Large intestine (tissue), 3 donors: ENCODE measurements at regions not wholly inside any gene's neighbourhood (a gene's known extent, or its start where the extent isn't known, plus 50 kb on each side); places are given as distances from the start of the nearest gene placed in this dataset.

ENCODE experiments used
- DNase-seq, 2 donors: peaks; one replicate each; pipeline versions ENCODE4 v3.0.0 to v3.0.0-alpha.2; 2013
- H3K27ac ChIP-seq: one replicate; pipeline ENCODE4 v1.5.1; 2013; ENCODE audit warnings: low read length
- H3K27me3 ChIP-seq: 2 replicates; pipeline ENCODE4 v1.6.1; 2013; ENCODE audit warnings: low read length; ENCODE audit not compliant: control insufficient read depth, insufficient read depth
- H3K36me3 ChIP-seq: 2 replicates; pipeline ENCODE4 v1.6.1; 2013; ENCODE audit warnings: low read length; ENCODE audit not compliant: control insufficient read depth, insufficient read depth
- H3K4me1 ChIP-seq: one replicate; pipeline ENCODE4 v1.6.1; 2013; ENCODE audit warnings: low read length; ENCODE audit not compliant: control insufficient read depth, insufficient read depth
- H3K4me3 ChIP-seq: one replicate; pipeline ENCODE4 v1.5.1; 2013; ENCODE audit warnings: low read length
- H3K9me3 ChIP-seq: one replicate; pipeline ENCODE4 v1.6.1; 2013; ENCODE audit warnings: mild to moderate bottlenecking, low read depth, low read length, moderate library complexity; ENCODE audit not compliant: control insufficient read depth
- WGBS: methylation state at CpG from one replicate; pipeline ENCODE4 v1.1.5; 2013; ENCODE audit warnings: low lambda C conversion rate; ENCODE audit not compliant: insufficient coverage; 5-methylcytosine and 5-hydroxymethylcytosine counted together

DNA sequence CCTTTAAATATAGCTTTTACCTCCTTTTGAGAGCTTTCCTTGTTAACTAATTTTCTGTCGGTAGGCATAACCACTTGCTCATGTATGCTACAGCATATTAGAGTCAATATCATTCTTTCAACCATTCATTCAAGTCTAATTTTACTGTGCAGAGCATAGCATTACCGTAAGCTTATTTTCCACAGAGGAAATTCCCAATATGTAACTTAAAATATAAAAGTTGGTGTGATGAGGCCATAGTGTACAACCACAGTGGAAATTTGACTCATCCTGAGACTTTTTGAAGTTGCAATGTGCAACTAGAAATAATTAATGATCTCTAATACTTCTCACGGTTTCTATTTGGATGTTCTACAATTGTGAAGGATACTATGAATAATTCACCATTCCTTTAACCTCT is 80.6 kb upstream of the KLF6 start:
- Histone ChIP-seq H3K27ac (no peak overlapping the region), H3K36me3 (no peaks in the 10 kb centered on the region), H3K4me3 (no peak overlapping the region), H3K4me1 (peaks cover 25% of the 10 kb centered on the region), H3K27me3 (no peaks in the 10 kb centered on the region), H3K9me3 (no peaks in the 10 kb centered on the region)
- WGBS: 100% methylated on average over 3 of the region's 3 CpGs
- no peak for DNase-seq

DNA sequence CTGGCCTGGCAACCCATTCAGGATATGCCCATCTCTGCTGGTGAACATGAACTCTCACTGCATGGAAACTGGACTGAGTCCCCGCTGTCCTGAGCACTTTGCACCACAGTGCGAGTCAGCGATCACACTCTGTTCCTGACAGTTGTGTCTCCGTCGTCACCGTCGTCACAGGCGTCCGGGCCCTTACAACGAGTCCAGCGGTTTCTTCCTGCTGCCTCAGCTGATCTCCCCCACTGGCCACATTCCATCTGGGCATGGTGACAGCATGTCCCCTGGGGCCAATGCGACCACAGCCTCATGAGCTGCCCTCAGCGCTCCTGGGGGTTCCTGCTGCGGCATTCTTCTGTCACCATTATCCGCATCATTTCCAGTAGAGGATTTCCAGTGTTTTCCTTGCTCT is 76.8 kb upstream of the KLF6 start:
- WGBS: 100% methylated on average over 1 of the region's 15 CpGs
- no peaks in the 10 kb centered on the region for H3K36me3 ChIP-seq
- no peaks in the 10 kb centered on the region for H3K27me3 ChIP-seq
- H3K9me3 ChIP-seq: no peaks in the 10 kb centered on the region
- H3K27ac ChIP-seq: no peak overlapping the region
- H3K4me1 ChIP-seq: no peaks in the 10 kb centered on the region
- DNase-seq: no peak
- H3K4me3 ChIP-seq: no peak overlapping the region

DNA sequence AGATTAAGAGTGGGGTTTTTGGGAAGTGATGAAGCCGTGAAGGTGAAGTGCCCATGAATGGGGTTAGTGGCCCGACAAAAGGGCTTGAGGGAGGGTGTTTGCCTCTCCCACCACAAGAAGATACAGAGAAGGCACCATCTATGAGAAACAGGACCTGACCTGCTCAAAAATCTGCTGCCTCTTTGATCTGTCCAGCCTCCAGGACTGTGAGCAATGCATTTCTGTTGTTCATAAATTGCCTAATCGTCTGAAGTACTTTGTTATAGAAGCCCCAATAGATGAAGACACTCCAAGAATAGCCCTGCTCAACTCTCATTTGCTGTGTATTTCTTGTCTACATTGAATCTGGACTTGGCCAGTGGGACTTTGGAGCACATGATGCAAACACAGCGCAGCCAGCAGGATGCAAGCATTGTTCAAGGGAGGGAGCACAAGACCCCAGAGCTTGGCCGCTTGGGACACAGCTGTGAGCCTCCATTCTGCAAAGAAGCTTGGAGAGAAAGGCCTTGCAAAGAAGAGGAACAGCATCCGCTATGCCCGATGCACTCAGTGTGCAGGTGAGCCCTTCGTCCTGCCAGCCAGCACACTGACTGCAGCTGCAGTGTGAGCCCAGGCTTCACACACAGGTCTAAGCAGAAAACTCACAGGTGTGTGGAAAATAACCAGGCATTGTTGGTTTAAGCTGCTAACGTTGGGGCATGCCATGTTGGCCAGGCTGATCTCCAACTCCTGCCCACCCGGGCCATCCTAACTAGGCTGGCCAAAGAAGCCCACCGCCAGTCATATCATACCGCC is 73.2 kb upstream of the KLF6 start:
- no peak overlapping the region for H3K4me3 ChIP-seq
- H3K36me3 ChIP-seq: no peaks in the 10 kb centered on the region
- no peak overlapping the region for H3K27ac ChIP-seq
- H3K27me3 ChIP-seq: no peaks in the 10 kb centered on the region
- no CpG with 5 or more reads among the region's 12 CpGs for WGBS
- no peak for DNase-seq
- peaks cover 9% of the 10 kb centered on the region for H3K4me1 ChIP-seq
- H3K9me3 ChIP-seq: no peaks in the 10 kb centered on the region

DNA sequence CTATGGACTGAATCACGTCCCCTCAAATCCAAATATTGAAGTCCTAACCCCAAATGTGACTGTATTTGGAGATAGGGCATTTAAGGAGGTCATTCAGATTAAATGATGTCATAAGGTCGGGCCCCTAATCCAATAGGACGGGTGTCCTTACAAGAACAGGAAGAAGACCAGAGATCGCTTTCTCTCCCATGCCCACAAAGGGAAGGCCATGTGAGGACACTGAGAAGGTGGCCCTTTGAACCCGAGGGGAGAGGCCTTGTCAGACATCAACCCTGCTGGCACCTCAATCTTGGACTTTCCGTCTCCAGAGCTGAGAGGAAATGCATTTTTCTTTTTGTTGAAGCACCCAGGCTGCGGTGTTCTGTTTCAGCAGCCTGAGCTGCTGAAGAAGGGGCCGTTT is 72.3 kb upstream of the KLF6 start:
- Histone ChIP-seq H3K4me3 (no peak overlapping the region), H3K27me3 (no peaks in the 10 kb centered on the region), H3K9me3 (no peaks in the 10 kb centered on the region), H3K4me1 (peaks cover 15% of the 10 kb centered on the region), H3K27ac (no peak overlapping the region), H3K36me3 (no peaks in the 10 kb centered on the region)
- no CpG with 5 or more reads among the region's 8 CpGs for WGBS
- DNase-seq: no peak

DNA sequence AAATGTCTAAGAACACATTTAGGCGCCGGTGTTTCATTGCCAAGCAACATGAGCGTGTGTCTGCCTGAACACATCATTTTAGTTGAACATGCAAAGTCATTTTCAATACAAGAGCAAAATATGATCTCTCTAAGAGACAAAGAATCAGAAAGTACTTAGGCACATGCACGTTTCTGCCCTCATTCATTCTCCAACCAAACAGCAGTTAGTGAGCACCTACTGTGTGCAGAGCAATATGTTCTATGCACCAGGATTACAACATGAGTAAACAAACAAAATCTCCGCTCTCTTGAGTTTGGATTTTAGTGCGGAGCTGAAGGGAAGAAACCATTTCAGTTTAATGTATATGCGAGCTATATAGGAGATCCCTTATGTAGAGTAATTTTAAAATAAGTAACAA is 71.6 kb upstream of the KLF6 start:
- WGBS: no CpG with 5 or more reads among the region's 7 CpGs
- peaks cover 17% of the 10 kb centered on the region for H3K4me1 ChIP-seq

DNA sequence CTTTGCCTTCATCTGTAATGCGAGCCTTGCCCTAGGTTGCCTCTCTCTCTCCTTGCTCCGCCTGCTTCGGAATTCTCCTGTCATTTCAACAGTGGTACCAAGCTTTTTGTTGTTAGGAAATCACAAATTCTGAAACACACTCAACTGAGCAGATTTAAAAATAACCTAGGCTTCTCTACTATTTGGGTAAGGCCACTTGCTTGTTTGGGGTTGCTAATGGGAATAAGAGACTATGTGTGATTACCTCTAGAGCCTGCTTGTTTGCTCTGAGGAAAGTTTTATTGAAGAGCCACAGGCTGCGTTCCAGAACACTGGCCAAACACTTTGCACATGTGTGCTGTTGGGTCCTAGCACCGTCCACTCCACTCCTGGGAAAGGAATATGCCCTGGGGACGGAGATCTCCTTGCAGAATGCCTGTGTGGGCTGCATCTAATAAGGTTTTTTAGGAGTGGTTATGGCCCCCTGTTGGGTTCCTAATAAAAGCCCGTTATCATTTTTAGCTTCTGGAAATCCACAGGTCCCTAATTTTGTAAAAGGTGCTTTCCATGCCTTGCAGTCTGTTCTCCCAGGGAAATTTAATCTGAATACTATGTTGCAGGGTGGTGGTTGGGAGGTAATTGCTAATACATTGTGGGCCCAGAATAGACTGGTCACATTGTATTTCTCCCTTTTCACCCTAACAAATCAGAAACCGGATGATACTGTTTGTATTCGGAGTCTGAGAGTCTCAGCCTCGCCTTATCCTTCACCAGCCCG is 68.7 kb upstream of the KLF6 start:
- Histone ChIP-seq H3K9me3 (no peaks in the 10 kb centered on the region), H3K4me3 (no peak overlapping the region)
- 75% methylated on average over 3 of the region's 11 CpGs for WGBS

More for the DNA sequence above, 71.6 kb upstream of the KLF6 start:
- H3K4me3 ChIP-seq: no peak overlapping the region
- no peak overlapping the region for H3K27ac ChIP-seq
- no peak for DNase-seq
- H3K9me3 ChIP-seq: no peaks in the 10 kb centered on the region
- no peaks in the 10 kb centered on the region for H3K27me3 ChIP-seq
- H3K36me3 ChIP-seq: no peaks in the 10 kb centered on the region

DNA sequence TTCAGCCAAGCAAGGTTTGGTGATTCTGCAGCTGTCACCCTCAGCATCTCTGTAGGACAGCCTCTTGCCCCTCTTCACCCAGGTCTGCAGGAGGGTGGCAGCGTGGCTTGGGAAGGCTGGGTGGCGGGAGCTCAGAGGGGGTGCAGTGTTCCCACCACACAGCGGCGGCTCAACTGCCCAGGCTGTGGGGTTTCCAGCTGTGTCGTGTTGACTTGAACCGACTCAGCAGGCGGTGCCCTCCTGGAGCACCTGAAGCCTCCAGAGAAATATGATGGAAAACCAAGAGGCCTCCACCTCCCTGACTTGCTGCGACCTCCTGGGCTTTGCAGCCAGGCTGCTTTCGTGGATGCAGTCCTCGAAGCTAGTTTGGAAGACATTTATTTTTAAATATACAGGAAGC is 68.0 kb upstream of the KLF6 start:
- no peaks in the 10 kb centered on the region for H3K27me3 ChIP-seq
- H3K4me3 ChIP-seq: no peak overlapping the region
- no peak for DNase-seq
- no peaks in the 10 kb centered on the region for H3K9me3 ChIP-seq
- H3K4me1 ChIP-seq: peaks cover 27% of the 10 kb centered on the region
- H3K36me3 ChIP-seq: no peaks in the 10 kb centered on the region
- H3K27ac ChIP-seq: peak overlapping the region; percentile 95
- WGBS: no CpG with 5 or more reads among the region's 10 CpGs

More for the DNA sequence above, 68.7 kb upstream of the KLF6 start:
- Histone ChIP-seq H3K36me3 (no peaks in the 10 kb centered on the region), H3K27me3 (no peaks in the 10 kb centered on the region), H3K27ac (peak overlapping the region; percentile 95), H3K4me1 (peaks cover 27% of the 10 kb centered on the region)
- DNase-seq: peak in 1 of 2 donors; percentile 61

DNA sequence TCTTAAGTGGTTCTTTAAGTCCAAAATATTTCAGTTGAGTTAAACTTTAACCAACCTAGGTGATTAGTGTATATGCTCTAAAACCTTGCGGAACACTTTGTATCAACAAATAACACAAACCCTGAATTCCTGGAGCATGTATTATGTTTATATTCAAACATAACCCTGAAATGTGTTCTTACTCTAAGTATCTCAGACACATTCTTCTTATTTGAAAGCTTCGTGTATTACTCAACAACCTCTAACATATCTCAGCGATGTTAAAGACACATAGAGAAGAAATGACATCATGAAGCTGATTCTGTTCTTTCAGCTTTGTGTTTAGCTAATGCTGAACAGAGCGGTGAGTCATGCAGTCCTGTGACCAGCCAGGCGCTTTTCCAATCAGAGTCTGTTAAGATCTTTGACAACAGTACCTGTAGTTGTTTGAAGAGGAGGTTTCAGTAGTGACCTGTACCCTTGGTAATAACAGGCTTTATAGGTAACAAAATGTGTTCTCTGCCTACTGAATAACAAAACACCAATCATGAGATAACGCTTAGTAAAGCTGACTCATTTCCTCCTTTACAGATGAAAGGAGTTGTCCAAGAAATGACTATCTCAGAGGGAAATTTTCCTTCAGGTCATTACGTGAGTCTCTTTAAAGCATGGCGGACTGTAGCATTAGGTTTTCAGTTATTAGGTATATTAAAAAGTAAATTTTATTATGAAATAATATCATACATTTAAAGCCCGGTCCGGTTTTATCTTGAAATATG is 67.3 kb upstream of the KLF6 start:
- peak overlapping the region; percentile 95 for H3K27ac ChIP-seq
- 17% methylated on average over 2 of the region's 10 CpGs for WGBS
- no peaks in the 10 kb centered on the region for H3K36me3 ChIP-seq
- H3K4me1 ChIP-seq: peaks cover 27% of the 10 kb centered on the region
- H3K27me3 ChIP-seq: no peaks in the 10 kb centered on the region
- no peak overlapping the region for H3K4me3 ChIP-seq
- no peaks in the 10 kb centered on the region for H3K9me3 ChIP-seq
- DNase-seq: peak; percentile 97 to 99

DNA sequence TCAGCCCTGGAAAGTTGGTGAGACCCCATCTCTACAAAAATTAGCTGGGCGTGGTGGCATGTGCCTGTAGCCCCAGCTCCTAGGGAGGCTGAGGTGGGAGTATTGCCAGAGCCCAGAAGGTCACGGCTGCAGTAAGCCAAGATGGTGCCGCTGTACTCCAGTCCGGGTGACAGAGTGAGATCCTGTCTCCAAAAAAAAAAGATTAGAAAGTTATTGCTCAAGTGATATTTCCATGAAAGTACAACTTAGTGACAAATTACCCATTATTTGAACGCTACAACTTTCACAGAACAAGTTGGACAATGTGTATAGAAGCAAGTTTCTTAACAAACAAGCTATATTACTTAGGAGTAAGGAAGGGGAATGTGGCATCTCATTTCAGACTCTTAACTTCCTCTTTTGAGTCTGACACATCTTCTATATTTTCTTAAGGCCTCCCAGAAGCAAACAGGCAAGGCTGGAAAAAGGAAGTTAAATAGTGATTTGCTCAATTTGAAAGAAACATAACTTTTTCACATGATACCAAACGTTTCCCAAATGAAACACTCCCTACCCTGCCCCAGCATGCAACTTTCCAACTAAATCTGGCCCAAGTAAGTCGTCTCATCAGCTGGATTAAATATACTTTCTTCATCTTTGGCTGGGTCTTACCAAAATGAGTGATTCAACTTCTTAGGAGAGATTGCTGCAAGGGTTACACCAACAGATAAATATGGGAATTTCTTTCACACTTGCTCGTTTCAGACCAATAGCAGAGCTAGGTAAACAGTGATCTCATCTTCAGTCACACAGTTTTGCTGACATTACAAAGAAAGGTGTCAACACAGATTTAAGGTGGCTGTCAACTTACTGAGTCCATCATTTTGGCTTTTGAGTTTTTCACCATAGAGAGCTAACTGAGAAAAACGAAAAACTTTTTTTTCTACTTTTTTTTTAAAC is 66.3 kb upstream of the KLF6 start:
- WGBS: 29% methylated on average over 1 of the region's 9 CpGs
- DNase-seq: peak; percentile 61 to 81
- no peaks in the 10 kb centered on the region for H3K9me3 ChIP-seq
- H3K4me1 ChIP-seq: peaks cover 27% of the 10 kb centered on the region
- H3K27ac ChIP-seq: peak overlapping the region; percentile 95
- no peaks in the 10 kb centered on the region for H3K36me3 ChIP-seq
- no peak overlapping the region for H3K4me3 ChIP-seq
- no peaks in the 10 kb centered on the region for H3K27me3 ChIP-seq
